ENCODE measurements at regions not wholly inside any gene's neighbourhood (a gene's known extent, or its start where the extent isn't known, plus 50 kb on each side); places are given as distances from the start of the nearest gene placed in this dataset.
"Not testable (repeated sequence)": the region's sequence is repeated elsewhere in the genome, so short reads cannot be mapped to it uniquely, and the experiment has no call there.

- TF ChIP-seq GABPA (IDR thresholded peaks at IDR 0.05 in 1 of 2, conservative IDR thresholded peaks at IDR 0.05 in 1 of 2) (no peak), SP1 (IDR thresholded peaks at IDR 0.05) (no peak), NR2F2 (IDR thresholded peaks at IDR 0.05) (no peak), FOXA1 (IDR thresholded peaks at IDR 0.05) (no peak), ATF3 (IDR thresholded peaks at IDR 0.05) (no peak), ZBTB33 (IDR thresholded peaks at IDR 0.05) (no peak), MAX (IDR thresholded peaks at IDR 0.05) (no peak), HNF4A (conservative IDR thresholded peaks at IDR 0.05) (no peak), TAF1 (conservative IDR thresholded peaks at IDR 0.05) (no peak)
- Histone ChIP-seq H3K36me3 (ENCODE audit: control insufficient read depth in 4 of 4, insufficient read depth in 3 of 4, low read depth in 1 of 4, low read length in 3 of 4) (no peaks in the 10 kb centered on the region), H3K27me3 (ENCODE audit: control insufficient read depth in 4 of 4, insufficient read depth in 4 of 4, low read length in 3 of 4) (no peaks in the 10 kb centered on the region), H3K4me1 (ENCODE audit: control insufficient read depth in 4 of 4, insufficient read depth in 4 of 4, low read length in 3 of 4) (peaks cover 0 to 7% (median 0%) of the 10 kb centered on the region in 4 donors), H3K9ac (ENCODE audit: low read depth in 1 of 2, low read length in 2 of 2) (no peak overlapping the region), H3K27ac (ENCODE audit: low read depth in 1 of 2, low read length in 2 of 2) (no peak overlapping the region), H3K9me3 (ENCODE audit: control insufficient read depth in 4 of 4, low read length in 3 of 4) (no peaks in the 10 kb centered on the region), H3K4me3 (ENCODE audit: low read depth in 1 of 3, low read length in 3 of 3) (no peak overlapping the region)
- no peak for DNase-seq (ENCODE audit: low spot score)
- WGBS, result 85% methylated on average over 1 of the region's 1 CpG
Measured at GRCh38 chrX:131845771-131846170, 177.3 kb upstream of the STK26 start.

GRCh38 chrX:131850964-131851363 lies 172.1 kb upstream of the STK26 start:
- not testable (repeated sequence) for H3K4me3 ChIP-seq (ENCODE audit: low read depth in 1 of 3, low read length in 3 of 3); H3K9me3 ChIP-seq (ENCODE audit: control insufficient read depth in 4 of 4, low read length in 3 of 4); H3K9ac ChIP-seq (ENCODE audit: low read depth in 1 of 2, low read length in 2 of 2); DNase-seq (ENCODE audit: low spot score); H3K36me3 ChIP-seq (ENCODE audit: control insufficient read depth in 4 of 4, insufficient read depth in 3 of 4, low read depth in 1 of 4, low read length in 3 of 4); H3K27me3 ChIP-seq (ENCODE audit: control insufficient read depth in 4 of 4, insufficient read depth in 4 of 4, low read length in 3 of 4); H3K27ac ChIP-seq (ENCODE audit: low read depth in 1 of 2, low read length in 2 of 2); H3K4me1 ChIP-seq (ENCODE audit: control insufficient read depth in 4 of 4, insufficient read depth in 4 of 4, low read length in 3 of 4)
- WGBS, result 88% methylated on average over 10 of the region's 10 CpGs

- Histone ChIP-seq H3K27me3 (ENCODE audit: control insufficient read depth in 4 of 4, insufficient read depth in 4 of 4, low read length in 3 of 4) (peaks cover 0 to 5% (median 0%) of the 10 kb centered on the region in 4 donors), H3K4me3 (ENCODE audit: low read depth in 1 of 3, low read length in 3 of 3) (no peak overlapping the region), H3K27ac (ENCODE audit: low read depth in 1 of 2, low read length in 2 of 2) (no peak overlapping the region), H3K36me3 (ENCODE audit: control insufficient read depth in 4 of 4, insufficient read depth in 3 of 4, low read depth in 1 of 4, low read length in 3 of 4) (no peaks in the 10 kb centered on the region), H3K9ac (ENCODE audit: low read depth in 1 of 2, low read length in 2 of 2) (no peak overlapping the region), H3K9me3 (ENCODE audit: control insufficient read depth in 4 of 4, low read length in 3 of 4) (no peaks in the 10 kb centered on the region), H3K4me1 (ENCODE audit: control insufficient read depth in 4 of 4, insufficient read depth in 4 of 4, low read length in 3 of 4) (no peaks in the 10 kb centered on the region)
- 83% methylated on average over 4 of the region's 4 CpGs for WGBS
- TF ChIP-seq RAD21 (IDR thresholded peaks at IDR 0.05), result no peak
- TF ChIP-seq REST (IDR thresholded peaks at IDR 0.05), result no peak
- no peak for TF ChIP-seq GABPA (IDR thresholded peaks at IDR 0.05 in 1 of 2, conservative IDR thresholded peaks at IDR 0.05 in 1 of 2)
- TF ChIP-seq ZBTB33 (IDR thresholded peaks at IDR 0.05), result no peak
- no peak for TF ChIP-seq MAX (IDR thresholded peaks at IDR 0.05)
- no peak for TF ChIP-seq CTCF (IDR thresholded peaks at IDR 0.05; ENCODE audit: low read depth, low read length, missing input control)
- TF ChIP-seq JUND (IDR thresholded peaks at IDR 0.05), result no peak
- TF ChIP-seq HNF4A (conservative IDR thresholded peaks at IDR 0.05), result no peak
- DNase-seq (ENCODE audit: low spot score), result no peak
Measured at GRCh38 chrX:131853440-131853839, 169.7 kb upstream of the STK26 start.

All from liver (tissue), 8 donors.